ENCODE measurements at regions not wholly inside any gene's neighbourhood (a gene's known extent, or its start where the extent isn't known, plus 50 kb on each side); places are given as distances from the start of the nearest gene placed in this dataset.
A peak's percentile ranks its signal among the peaks of the same experiment; 100 is the strongest.
"Not testable (repeated sequence)": the region's sequence is repeated elsewhere in the genome, so short reads cannot be mapped to it uniquely, and the experiment has no call there.

DNA sequence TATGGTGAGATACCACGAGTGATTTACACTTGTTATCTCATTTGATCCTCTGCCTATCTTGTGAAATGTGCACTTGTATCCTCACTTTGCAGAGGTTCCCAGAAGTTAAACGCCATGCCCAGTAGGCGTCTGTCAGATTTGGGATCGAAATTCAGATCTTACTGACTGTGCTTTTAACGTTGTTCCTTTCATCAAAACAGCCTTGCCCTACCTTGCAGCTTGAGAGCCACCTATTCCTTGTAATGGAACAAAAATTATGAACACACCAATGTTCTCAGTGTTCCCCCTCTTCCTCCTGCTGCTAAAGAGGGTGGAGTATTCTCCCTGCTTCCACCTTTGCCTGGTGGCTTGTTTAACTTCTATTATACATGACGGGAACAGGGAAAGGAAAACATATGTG lies 257.0 kb downstream of the MSX2 start:
- no peak for DNase-seq (ENCODE audit: low read depth)

DNA sequence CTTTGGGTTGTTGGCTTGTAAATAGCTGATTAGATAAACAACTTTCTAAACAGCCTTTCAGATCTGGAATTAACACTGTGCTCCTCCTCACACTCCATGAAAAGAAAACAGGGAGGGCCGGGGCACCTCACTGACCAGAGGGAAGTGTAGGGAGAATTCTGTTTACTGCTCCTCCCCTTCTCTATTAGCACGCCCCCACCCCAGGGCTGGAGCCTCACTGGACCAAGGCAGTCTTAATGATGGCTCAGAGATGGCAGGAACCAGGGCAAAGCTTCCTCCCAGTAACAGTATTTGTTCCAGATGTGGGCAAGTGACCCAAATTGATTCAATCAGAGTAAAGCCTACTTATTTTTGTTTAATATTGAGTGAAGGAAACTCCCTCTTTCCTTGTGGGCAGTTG lies 256.6 kb downstream of the MSX2 start:
- DNase-seq (ENCODE audit: low read depth): no peak

DNA sequence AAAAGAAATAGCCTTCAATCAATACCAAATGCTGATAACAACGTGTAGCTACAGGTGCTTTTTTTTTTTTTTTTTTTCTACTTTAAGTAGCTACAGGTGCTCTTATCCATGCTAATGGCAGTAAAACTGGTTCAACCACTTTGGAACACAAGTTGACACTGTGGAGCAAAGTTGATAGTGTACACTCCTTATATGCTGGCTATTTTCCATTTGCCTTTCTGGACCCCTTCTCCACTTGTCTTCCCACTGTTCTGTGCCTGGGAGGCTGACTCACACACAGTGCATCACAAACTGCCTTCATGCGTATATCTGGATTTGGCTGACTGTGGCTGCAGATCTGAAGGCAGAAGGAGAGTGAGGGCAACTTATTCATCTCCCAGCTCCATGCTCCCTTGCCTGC lies 247.9 kb downstream of the MSX2 start:
- DNase-seq (ENCODE audit: low read depth): no peak

DNA sequence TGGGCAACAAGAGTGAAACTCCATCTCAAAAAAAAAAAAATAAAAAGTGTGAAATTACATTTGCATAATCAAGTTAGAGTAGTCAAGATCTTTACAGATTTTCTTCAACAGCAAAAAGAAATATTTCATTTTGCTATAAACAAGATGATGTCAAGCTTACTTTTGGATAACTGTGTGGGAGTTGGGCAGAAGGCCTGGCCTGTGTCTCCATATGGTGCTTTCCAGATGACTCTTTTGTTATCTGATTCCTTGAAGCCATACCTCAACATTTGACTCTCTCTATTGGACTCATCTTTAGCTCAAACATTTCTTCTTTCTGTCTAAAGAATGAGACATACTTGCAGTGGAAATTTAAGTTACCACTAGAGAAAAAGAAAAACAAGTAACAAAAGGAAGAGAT lies 246.8 kb downstream of the MSX2 start:
- no peak for DNase-seq (ENCODE audit: low read depth)

DNA sequence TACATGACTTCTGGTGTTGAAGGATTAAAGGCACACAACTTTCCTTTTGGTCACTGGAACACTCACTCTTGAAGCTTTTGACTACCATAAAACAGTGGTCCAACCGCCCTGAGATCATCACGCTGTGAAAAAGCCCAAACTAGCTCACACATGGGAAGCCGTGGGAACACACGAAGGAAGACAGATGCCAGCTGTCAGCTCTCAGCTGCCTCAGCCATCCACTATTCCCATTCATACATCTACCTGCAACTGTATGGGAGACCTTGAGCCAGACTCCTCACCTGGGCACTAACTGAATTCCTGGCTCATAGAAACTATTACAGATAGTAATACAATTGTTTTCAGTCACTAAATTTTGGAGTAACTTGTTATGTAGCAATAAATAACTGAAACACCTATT lies 246.1 kb downstream of the MSX2 start:
- no peak for DNase-seq (ENCODE audit: low read depth)

DNA sequence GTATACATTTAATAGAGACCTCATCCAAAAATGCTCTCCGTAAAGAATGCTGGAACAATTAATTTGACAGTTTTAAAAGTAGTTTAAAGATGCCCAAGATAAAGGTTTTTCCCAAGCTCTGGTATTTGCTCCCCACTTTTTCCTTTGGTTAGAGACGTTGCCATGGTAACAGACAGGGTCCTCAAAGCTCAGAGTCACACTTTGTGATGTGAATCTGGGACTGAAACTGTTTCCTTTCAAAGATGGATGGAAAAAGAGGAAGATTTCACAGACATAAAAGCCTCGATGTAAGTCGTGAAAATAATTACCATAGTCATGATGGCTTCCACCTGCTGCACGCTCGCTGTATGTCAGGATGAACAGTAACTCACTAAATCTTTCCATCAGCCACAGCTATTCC lies 229.5 kb downstream of the MSX2 start:
- no peak for DNase-seq (ENCODE audit: low read depth)

DNA sequence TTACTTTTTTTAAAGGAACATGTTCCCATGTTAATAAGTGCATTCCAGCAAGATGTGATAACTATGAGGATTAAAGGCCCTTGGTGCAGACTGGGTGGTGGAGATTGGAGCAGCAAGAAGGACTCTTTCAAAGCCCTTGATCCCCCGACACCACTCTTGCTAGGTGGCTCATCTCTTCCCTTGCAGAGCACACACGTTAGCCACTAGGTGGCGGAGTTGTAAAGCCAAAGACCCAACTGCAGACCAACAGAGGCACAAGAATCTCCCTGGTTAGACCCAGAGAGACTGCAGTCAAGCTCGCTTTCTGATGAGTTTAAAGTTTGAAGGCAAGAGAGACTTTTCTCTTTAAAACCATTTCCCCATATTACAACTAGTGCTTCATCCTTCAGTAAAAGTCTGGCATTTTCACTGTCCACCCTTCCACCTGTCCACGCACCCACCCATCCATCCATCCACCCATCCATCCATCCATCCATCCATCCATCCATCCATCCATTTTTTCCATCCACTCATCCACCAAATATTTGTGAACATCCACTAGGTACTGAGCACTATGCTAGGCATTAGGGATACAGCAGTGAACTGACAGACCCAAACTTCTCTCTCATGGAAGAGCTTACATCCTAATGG lies 226.9 kb downstream of the MSX2 start:
- DNase-seq (ENCODE audit: low read depth): peak; percentile 19

DNA sequence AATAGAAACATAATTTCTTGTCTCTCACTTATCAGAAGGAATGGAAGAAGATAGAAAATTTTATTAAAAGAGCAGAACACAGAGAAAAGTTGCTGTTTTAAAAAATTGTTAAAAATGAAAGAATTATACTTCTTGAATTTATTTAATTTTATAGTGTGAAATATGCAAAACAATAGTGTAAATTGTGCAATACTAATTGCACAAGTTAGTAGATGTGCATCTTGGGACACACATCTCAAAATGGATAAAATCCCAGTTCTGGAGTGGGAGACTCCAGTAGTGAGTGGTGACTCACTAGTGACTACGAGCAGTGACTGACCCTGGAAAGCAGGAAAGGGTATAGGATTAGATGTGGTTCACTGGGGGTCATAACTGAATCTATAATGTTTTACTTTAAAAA lies 223.2 kb downstream of the MSX2 start:
- DNase-seq (ENCODE audit: low read depth): no peak

DNA sequence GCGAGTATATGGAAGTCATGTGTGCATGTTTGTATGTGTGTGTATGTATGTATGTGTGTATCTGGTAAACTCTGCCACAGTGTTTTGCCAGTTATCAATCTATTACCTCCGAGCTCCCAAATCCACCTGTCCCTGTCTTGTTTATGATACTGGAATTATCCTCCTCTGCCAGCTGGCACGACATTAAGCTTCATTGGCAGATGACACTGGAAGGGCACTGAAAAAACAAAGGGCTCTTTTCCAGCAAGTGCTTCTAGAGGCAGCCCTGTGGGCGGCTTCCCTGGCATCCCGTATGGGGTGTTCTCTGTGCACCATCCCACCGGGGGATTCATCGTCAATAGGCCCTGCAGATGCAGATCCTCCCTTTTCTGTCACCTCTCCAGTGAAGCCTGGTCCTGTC lies 221.5 kb downstream of the MSX2 start:
- no peak for DNase-seq (ENCODE audit: low read depth)

DNA sequence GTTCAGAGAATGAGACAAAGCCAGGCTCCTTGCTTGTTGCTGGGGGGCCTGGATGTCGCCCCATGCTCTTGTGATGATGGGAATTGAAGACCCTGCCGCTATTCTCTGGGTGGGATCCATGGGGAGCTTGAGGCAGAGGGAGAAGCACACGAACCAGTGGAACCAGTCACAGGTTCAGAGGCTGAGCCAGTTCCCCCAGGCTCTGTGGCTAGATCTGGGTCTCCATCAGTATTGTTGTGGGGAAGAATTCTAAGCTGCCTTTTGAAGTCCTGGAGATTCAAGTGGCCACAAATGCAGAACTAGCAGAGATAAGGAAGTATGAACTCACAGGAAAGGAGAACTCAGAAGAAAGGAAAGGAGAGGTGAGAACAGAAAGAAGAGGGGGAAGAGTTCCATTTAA lies 219.4 kb downstream of the MSX2 start:
- DNase-seq (ENCODE audit: low read depth): no peak

DNA sequence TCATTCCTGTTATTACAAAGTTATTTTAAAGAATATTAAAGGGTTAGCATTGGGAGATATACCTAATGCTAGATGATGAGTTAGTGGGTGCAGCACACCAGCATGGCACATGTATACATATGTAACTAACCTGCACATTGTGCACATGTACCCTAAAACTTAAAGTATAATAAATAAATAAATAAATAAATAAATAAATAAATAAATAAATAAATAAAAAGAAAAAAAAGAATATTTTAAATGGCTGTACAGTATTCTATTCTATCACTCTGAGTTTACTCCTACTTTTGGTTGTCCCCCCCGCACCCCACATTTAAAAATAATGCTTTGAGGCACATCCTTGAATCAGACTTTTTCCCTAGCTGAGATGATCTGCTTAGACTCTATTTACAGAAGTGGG lies 218.6 kb downstream of the MSX2 start:
- not testable (repeated sequence) for DNase-seq (ENCODE audit: low read depth)

DNA sequence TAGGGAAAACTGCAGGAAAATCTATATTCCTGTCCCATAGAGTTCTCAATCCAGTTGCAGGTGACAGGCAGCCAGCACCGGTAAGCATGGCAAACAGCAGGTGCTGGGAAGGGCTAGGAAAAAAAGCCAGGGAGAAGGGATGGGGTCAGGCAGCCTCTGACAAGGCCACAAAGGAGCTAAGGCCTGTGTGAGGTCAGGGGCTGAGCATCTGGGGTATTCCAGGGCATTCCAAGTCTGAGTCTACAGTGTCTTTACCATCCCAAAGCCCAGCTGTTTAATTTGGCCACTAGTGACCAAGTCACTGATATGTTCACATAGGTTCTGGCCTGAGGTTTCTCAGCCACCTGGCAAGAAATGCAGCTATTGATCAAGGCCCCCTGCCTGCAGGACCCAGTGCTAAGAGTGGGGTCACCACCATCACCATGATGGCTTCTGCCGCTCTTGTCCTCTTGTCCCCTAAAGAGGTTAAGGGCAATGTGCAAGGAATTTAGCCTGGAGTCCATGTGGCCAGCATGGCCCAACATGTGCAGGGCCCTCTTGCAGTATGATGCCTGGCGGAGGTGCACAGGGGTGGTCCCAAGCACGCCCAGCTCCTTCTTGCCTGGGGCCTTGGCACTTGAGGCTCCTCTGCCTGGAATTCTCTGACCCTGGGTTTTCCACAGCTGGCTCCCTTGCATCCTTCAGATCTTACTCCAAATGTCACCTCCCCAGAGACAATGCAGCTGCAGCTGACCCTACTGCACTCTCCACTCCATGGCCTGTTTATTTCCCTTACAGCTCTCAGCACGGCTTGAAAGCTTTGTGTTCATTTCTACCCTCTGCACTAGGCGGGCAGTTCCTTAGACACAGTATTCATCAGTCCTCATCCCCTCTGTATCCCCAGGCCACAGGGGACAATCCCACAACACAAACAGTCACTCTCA lies 213.1 kb downstream of the MSX2 start:
- DNase-seq (ENCODE audit: low read depth): no peak

DNA sequence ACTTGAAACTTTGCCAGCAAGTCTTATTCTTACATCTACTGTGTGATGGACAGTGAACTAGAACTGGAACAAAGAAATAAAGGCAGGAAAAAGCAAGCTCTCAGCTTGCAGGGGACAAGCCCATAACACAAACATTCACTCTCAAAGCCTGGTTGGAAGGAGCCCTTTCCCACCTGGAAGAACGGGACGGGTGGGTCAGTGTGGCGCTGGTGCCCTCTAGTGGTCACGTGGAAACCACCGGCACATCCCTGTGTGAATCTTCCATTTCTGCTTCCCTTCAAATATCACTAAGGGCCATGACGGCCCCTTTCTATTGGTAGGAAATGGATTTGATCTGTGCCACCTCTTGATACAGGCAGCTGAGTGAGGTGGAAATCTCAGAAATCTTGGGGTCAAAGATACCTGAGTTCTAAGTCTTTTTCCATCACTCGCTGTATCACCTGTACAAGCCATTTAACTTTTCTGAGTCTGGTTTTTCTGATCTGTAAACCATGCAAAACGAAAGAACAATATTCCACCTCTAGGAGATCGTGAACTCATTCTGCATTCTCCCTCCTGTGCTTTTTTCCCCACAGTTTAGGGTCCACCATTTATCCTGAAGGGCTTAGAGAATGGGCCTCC lies 211.6 kb downstream of the MSX2 start:
- DNase-seq (ENCODE audit: low read depth): peak; percentile 11

DNA sequence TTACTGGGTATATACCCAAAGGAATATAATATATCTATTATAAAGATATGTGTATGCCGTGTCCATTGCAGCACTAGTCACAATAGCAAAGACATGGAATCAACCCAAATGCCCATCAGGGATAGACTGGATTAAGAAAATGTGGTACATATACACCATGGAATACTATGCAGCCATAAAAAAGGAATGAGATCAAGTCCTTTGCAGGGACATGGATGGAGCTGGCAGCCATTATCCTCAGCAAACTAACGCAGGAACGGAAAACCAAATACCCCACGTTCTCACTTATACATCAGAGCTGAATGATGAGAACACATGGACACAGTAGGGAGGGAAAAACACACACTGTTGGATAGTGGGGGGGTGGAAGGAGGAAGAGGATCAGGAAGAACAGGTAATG lies 206.7 kb downstream of the MSX2 start:
- DNase-seq (ENCODE audit: low read depth): not testable (repeated sequence)

DNA sequence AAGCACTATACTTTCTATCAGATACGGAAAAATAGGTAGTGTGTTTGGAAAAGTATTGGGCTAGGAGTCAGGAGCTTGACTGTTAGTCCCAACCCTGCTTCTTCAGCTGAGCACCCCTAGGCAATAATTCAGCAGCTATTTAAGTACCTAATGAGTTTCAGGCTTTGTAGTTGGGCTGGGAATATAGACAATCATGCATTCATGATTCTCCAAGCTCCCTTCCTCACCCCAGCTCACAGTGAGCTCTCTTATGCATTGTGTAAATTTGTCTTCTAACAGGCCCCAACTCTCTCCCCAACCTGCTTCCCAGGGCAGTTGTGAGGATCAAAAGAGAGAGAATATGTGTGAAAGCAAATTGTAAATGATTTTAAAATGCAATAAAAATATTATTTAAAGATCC lies 201.2 kb downstream of the MSX2 start:
- no peak for DNase-seq (ENCODE audit: low read depth)

DNA sequence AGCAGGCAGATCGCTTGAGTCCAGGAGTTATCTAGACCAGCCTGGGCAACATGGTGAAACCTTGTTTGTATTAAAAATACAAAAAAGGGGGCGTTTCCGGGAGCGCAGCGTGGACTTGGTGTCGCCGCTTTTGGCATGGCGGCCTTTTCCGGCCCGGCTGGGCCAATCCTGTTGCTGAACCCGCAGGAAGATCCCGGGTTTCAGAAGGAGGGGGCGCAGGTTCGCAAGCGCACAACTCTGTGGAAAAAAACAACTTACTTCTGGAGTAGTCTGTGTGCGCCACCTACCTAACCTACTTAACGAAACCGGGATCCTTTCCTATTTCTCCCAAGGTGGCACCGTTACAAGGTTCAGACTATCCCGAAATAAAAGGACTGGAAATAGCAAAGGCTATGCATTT lies 198.6 kb downstream of the MSX2 start:
- no peak for DNase-seq (ENCODE audit: low read depth)

DNA sequence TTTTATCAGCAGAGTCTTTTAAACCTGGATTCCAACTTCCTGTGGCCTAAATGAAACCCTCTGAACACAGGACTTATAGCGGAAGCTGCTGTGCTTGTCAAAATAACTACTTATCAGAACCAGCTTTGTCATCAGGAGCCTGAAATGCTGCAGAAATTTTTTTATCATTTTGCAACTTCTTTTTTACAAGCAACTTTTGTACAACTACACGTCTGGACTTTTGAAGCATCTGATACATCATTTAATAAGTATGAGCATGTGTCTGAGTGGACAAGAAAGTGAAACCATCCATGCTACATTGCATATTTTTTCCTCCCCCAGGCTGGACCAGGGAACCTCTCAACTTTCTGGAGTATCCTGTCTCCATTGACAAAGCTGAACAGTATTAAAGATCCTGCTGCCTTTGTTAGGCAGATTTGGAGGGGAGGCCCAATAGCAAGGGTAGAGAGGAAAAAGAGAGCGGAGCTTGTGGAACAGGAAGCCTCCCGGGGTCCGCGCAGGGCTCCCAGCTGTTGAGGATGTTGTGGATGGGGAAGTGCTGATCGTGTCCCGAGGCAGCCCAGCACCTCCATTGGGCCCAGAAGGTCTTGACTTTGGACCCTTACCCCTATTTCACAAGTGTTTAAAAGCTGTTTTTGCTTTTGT lies 196.6 kb downstream of the MSX2 start:
- DNase-seq (ENCODE audit: low read depth): no peak

DNA sequence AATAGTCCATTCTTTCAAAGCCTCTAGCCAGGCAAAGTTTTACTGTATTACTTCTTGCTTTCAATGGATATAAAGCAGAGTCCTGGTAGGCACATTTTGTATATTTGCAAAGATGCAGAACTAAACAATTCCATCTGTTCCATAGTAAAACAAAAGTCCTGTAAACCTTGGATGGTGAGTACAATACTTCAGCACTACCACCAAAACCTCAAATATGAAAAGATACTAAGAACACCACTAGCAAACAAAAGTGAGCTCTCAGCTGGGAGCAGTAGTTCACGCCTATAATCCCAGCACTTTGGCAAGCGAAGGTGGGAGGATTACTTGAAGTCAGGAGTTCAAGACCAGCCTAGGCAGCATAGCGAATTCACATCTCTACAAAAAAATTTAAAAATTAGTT lies 195.0 kb downstream of the MSX2 start:
- DNase-seq (ENCODE audit: low read depth): no peak

DNA sequence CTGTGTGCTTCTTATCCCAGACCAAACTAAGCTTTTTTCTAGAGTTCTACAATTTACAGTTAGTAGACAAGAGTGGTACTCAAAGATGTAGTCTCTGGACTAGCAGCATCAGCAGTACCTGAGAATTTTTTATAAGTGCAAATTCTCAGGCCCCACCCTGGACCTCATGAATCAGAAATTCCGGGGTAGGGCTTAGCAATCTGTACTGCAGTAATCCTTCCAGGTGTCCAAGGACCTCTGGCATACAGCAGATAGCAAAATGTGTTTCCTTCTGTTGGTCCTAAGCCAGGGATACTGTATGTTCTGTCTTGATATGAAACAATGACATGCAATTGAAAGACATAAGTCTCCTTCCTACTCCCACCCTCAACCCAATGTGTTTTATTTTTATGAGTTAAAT lies 194.3 kb downstream of the MSX2 start:
- no peak for DNase-seq (ENCODE audit: low read depth)

DNA sequence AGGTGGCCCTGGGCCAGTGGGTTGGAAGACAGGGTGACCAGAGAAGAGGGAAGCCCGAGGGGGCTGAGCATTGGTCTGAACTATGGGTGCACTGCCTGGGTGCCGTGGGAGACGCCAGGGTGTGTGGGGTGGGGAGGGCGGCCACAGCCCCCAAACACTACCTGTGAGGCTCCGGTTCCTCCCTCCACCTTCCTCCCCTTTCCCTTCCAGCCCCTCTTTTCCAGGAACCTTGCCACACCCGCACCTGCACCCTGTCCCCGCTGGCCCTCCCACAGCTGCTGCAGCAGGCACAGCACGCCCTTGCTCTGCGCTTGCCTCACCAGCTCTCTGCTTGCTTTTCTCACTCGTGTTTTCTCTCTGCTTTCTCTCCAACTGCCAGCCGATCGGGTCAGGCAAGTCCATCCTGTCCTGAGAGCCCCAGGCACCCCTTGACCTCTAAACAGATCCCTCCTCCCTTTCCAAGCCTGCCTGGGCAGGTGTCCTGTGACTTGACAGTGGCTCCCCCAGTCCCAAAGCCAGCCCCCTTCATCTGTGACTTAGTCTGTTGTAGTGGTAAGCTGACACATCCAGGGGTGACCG lies 193.7 kb downstream of the MSX2 start:
- DNase-seq (ENCODE audit: low read depth): no peak

DNA sequence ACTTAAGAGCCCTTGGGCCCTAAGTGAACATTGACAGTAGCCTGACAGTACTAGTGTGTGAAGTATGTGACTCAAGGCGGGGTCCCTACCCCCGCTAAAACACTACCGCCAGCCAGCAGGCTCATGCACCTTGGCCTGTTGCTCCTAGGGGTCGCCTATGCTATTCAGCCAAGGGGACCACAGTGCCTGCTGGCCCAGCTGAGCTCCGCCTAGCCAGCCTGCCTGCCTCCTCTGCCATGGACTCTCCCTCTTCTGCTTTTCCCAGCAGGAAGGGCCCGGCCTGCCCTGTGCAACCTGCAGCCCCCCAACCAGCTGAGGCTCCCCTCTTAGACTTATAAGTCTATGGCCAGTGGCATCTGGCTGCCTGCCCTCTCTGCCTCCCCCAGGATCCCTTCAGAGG lies 193.1 kb downstream of the MSX2 start:
- DNase-seq (ENCODE audit: low read depth): not testable (repeated sequence)

DNA sequence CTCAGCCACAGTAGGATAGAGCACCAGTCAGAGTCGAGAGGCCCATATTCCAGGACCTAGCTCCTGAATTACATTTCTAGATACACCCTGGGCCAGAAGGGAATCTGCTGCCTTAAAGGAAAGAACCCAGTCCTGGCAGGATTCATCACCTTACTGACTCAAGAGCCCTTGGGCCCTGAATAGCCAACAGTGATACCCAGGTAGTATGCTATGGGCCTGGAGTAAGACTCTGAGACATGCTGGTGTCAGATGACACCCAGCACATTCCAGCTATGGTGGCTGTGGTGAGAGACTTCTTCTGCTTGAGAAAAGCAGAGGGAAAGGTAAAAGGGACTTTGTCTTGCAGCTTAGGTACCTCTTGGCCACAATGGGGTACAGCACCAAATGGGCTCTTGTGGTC lies 192.5 kb downstream of the MSX2 start:
- not testable (repeated sequence) for DNase-seq (ENCODE audit: low read depth)

Data from activated gamma-delta T cell treated with anti-CD3 and anti-CD28 coated beads, Interleukin-2, amount 50 U/mL, for 16 hours (primary cell).